Endodermal cell (in vitro differentiated cells): ENCODE measurements at regions not wholly inside any gene's neighbourhood (a gene's known extent, or its start where the extent isn't known, plus 50 kb on each side); places are given as distances from the start of the nearest gene placed in this dataset.
"Not testable (repeated sequence)": the region's sequence is repeated elsewhere in the genome, so short reads cannot be mapped to it uniquely, and the experiment has no call there.

Source experiments
- DNase-seq: peaks from one replicate; pipeline ENCODE4 v3.0.0-alpha.2; 2017
- H3K27ac ChIP-seq: 2 replicates; pipeline ENCODE4 v1.5.1; 2013; ENCODE audit warnings: mild to moderate bottlenecking, low read depth, low read length, moderate library complexity
- H3K27me3 ChIP-seq: 2 replicates; pipeline ENCODE4 v1.6.1; 2013; ENCODE audit warnings: mild to moderate bottlenecking, low read length, moderate library complexity; ENCODE audit not compliant: insufficient read depth, control insufficient read depth, poor library complexity, severe bottlenecking
- H3K36me3 ChIP-seq: 2 replicates; pipeline ENCODE4 v1.7.0; 2013; ENCODE audit warnings: mild to moderate bottlenecking, low read length, moderate library complexity; ENCODE audit not compliant: control insufficient read depth, insufficient read depth
- H3K4me1 ChIP-seq: one replicate; pipeline ENCODE4 v1.7.0; 2013; ENCODE audit warnings: low read length; ENCODE audit not compliant: control insufficient read depth, insufficient read depth
- H3K4me3 ChIP-seq: 2 replicates; pipeline ENCODE4 v1.5.1; 2013; ENCODE audit warnings: mild to moderate bottlenecking, low read length, moderate library complexity
- H3K9ac ChIP-seq: 2 replicates; pipeline ENCODE4 v1.6.1; 2013; ENCODE audit warnings: mild to moderate bottlenecking, low read length, moderate library complexity; ENCODE audit not compliant: poor library complexity, severe bottlenecking; ENCODE audit errors: extremely low read depth
- H3K9me3 ChIP-seq: 2 replicates; pipeline ENCODE4 v1.6.1; 2013; ENCODE audit warnings: mild to moderate bottlenecking, low read length, moderate library complexity; ENCODE audit not compliant: control insufficient read depth
- H3K27ac Mint-ChIP-seq: 2 replicates; pipeline ENCODE4 v1.8.0; 2020; ENCODE audit warnings: mixed read lengths
- H3K27me3 Mint-ChIP-seq: 2 replicates; pipeline ENCODE4 v1.8.0; 2021; ENCODE audit warnings: mild to moderate bottlenecking, mixed read lengths; ENCODE audit not compliant: insufficient read depth
- H3K36me3 Mint-ChIP-seq: 2 replicates; pipeline ENCODE4 v1.8.0; 2020; ENCODE audit warnings: low read depth, mixed read lengths
- H3K4me1 Mint-ChIP-seq: 2 replicates; pipeline ENCODE4 v1.8.0; 2020; ENCODE audit warnings: mixed read lengths
- H3K4me3 Mint-ChIP-seq: 2 replicates; pipeline ENCODE4 v1.8.0; 2020; ENCODE audit warnings: mild to moderate bottlenecking, moderate library complexity, mixed read lengths
- H3K9me3 Mint-ChIP-seq: 2 replicates; pipeline ENCODE4 v1.8.0; 2020; ENCODE audit warnings: mild to moderate bottlenecking, mixed read lengths
- WGBS, 2 experiments: methylation state at CpG; one replicate each; pipeline versions ENCODE4 v1.1.5 to v1.1.7; 2013; ENCODE audit warnings: missing lambda C conversion rate in 2 of 2, mixed read lengths in 1 of 2; ENCODE audit not compliant: insufficient coverage in 1 of 2, insufficient read length in 1 of 2; 5-methylcytosine and 5-hydroxymethylcytosine counted together
- TF ChIP-seq, protein P1 (sequence below): fragments of 200-600 bp; sonication (generic); conservative IDR thresholded peaks from 2 replicates; pipeline ENCODE4 v1.5.0; 2021; ENCODE audit warnings: antibody characterized with exemption, mild to moderate bottlenecking

DNA sequence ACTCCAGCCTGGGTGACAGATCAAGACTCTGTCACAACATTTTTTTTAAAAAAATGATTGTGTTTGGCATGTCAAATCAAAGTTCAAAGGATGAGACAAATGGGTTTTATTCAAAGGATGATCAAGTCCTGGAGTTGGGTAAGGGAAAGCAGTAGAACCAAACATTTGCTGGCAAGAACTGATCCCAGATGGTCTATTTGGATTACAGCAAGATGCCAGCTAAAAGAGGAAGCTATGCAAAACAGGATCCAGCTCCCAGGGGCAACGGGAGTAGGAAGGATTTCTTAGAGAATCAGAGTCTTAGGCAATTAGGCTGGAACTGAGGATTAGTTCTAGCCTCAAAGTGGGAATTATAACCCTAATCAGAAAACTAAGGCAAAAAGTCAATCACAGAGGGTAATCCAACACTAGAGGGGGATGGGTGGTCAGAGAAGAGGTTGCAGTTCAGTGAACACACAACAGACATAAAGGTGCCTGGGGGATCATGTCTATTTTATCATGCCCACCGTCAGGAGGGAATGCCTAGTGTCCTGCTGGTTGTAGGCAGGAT lies 133.0 kb upstream of the PLS3 start:
- Histone ChIP-seq H3K9ac (no peak overlapping the region), H3K4me1 (no peaks in the 10 kb centered on the region), H3K27me3 (no peaks in the 10 kb centered on the region), H3K36me3 (no peaks in the 10 kb centered on the region), H3K9me3 (no peaks in the 10 kb centered on the region), H3K4me3 (no peak overlapping the region), H3K27ac (no peak overlapping the region)
- Mint-ChIP-seq H3K27me3 (no peaks in the 10 kb centered on the region), H3K27ac (no peak overlapping the region), H3K4me3 (no peak overlapping the region), H3K4me1 (peaks cover 6% of the 10 kb centered on the region), H3K36me3 (no peaks in the 10 kb centered on the region), H3K9me3 (no peaks in the 10 kb centered on the region)
- WGBS, 2 experiments: 70% methylated on average over 2 of the region's 2 CpGs; no CpG with 5 or more reads in 1 of the 2 experiments
- DNase-seq: no peak
- TF ChIP-seq, protein P1, sequence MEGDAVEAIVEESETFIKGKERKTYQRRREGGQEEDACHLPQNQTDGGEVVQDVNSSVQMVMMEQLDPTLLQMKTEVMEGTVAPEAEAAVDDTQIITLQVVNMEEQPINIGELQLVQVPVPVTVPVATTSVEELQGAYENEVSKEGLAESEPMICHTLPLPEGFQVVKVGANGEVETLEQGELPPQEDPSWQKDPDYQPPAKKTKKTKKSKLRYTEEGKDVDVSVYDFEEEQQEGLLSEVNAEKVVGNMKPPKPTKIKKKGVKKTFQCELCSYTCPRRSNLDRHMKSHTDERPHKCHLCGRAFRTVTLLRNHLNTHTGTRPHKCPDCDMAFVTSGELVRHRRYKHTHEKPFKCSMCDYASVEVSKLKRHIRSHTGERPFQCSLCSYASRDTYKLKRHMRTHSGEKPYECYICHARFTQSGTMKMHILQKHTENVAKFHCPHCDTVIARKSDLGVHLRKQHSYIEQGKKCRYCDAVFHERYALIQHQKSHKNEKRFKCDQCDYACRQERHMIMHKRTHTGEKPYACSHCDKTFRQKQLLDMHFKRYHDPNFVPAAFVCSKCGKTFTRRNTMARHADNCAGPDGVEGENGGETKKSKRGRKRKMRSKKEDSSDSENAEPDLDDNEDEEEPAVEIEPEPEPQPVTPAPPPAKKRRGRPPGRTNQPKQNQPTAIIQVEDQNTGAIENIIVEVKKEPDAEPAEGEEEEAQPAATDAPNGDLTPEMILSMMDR: no peak

- not testable (repeated sequence) for H3K9ac ChIP-seq, H3K4me3 Mint-ChIP-seq, H3K27ac ChIP-seq, H3K9me3 ChIP-seq, H3K4me3 ChIP-seq, H3K4me1 Mint-ChIP-seq, H3K27ac Mint-ChIP-seq, H3K27me3 Mint-ChIP-seq, H3K36me3 Mint-ChIP-seq, H3K9me3 Mint-ChIP-seq, H3K27me3 ChIP-seq, H3K36me3 ChIP-seq, H3K4me1 ChIP-seq, DNase-seq
- 100% methylated on average over 1 of the region's 7 CpGs; no CpG with 5 or more reads in 1 of the 2 experiments for WGBS, 2 experiments
Measured at GRCh38 chrX:115434834-115435233, 126.1 kb upstream of the PLS3 start.

DNA sequence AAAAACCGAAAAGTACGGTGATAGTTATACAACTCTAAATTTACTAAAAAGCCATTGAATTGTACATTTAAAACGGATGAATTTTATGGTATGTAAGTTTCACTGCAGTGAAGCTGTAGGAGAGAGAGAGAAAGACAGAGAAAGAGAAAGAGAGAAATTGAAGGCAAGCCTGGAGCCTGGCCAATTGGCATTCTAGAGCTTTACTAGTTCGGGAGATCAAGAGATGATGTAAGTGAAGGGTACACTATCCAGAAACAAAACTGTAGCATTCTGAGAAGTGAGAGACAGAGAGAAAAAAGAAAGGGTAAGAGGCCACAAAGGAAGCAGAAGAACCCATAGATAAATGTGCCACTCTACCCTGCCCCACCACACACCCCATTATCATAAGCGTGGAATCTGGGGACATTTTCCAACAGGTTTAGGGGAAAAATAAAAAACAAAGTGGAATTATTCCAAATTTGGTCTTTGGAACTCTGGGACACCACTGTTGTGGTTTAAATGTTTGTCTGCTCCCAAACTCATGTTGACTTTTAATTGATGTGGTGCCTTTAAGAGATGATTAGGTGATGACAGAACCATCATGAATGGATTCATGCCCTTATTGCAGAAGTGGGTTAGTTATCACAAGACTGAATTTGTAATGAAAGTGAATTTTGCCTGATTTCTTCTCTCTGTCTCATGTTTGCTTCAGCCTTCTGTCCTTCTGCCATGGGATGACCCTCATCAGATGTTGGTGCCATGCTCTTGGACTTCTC lies 123.0 kb upstream of the PLS3 start:
- DNase-seq: no peak
- H3K4me3 ChIP-seq: no peak overlapping the region
- H3K9me3 ChIP-seq: no peaks in the 10 kb centered on the region
- H3K9ac ChIP-seq: no peak overlapping the region
- no peak overlapping the region for H3K27ac Mint-ChIP-seq
- H3K4me3 Mint-ChIP-seq: no peak overlapping the region
- peaks cover 2% of the 10 kb centered on the region for H3K4me1 Mint-ChIP-seq
- H3K27me3 Mint-ChIP-seq: no peaks in the 10 kb centered on the region
- no peaks in the 10 kb centered on the region for H3K4me1 ChIP-seq
- no peaks in the 10 kb centered on the region for H3K36me3 Mint-ChIP-seq
- WGBS, 2 experiments: 93% methylated on average over 4 of the region's 5 CpGs; no CpG with 5 or more reads in 1 of the 2 experiments
- H3K27ac ChIP-seq: no peak overlapping the region
- H3K27me3 ChIP-seq: no peaks in the 10 kb centered on the region
- H3K36me3 ChIP-seq: no peaks in the 10 kb centered on the region
- TF ChIP-seq, protein P1: no peak
- H3K9me3 Mint-ChIP-seq: peaks cover 1% of the 10 kb centered on the region
